ENCODE measurements at regions not wholly inside any gene's neighbourhood (a gene's known extent, or its start where the extent isn't known, plus 50 kb on each side); places are given as distances from the start of the nearest gene placed in this dataset.

DNA sequence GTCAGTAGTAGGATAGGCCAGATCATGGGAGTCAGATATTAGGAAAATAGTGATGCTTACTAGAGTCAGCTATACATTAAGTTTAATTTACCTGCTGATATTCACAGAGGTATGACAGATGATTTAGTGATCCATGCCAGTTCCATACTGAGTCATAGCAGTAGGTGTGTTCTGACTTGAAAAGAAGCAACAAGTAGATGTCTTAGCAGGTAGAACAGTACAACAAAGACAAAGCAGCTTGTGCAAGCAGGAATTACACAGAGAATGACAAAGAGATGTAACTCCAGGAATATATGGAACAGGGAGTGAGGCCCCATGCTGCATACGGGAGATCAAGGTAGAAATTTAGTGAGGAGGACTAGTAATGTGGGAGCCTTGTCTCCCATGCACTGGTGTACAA is 556.9 kb downstream of the SLC16A7 start:
- DNase-seq (ENCODE audit: low read depth) = no peak
- TF ChIP-seq, protein P1, sequence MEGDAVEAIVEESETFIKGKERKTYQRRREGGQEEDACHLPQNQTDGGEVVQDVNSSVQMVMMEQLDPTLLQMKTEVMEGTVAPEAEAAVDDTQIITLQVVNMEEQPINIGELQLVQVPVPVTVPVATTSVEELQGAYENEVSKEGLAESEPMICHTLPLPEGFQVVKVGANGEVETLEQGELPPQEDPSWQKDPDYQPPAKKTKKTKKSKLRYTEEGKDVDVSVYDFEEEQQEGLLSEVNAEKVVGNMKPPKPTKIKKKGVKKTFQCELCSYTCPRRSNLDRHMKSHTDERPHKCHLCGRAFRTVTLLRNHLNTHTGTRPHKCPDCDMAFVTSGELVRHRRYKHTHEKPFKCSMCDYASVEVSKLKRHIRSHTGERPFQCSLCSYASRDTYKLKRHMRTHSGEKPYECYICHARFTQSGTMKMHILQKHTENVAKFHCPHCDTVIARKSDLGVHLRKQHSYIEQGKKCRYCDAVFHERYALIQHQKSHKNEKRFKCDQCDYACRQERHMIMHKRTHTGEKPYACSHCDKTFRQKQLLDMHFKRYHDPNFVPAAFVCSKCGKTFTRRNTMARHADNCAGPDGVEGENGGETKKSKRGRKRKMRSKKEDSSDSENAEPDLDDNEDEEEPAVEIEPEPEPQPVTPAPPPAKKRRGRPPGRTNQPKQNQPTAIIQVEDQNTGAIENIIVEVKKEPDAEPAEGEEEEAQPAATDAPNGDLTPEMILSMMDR (conservative IDR thresholded peaks at IDR 0.05; ENCODE audit: low read depth, low read length) = no peak
- H3K4me3 ChIP-seq (ENCODE audit: low read depth, low read length) = no peak overlapping the region

DNA sequence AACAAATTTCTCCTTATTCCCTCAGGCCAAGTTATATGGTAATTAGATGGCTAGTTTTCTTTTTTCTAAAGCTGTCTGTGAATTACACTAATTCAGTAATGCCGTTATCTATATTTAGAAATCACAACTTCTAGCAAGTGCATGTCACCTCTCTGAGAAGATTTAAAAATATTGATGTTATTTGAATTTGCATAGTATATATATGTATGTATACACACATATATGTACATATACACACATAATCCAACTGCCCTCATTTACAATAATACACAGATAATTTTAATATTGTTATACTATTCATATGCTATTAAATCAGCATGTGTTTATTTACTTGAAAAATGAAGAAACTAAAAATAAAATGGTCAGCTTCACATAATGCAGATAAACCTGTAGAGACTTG is 563.9 kb downstream of the SLC16A7 start:
- TF ChIP-seq, protein P1 (conservative IDR thresholded peaks at IDR 0.05; ENCODE audit: low read depth, low read length) = no peak
- H3K4me3 ChIP-seq (ENCODE audit: low read depth, low read length) = no peak overlapping the region
- no peak for DNase-seq (ENCODE audit: low read depth)

DNA sequence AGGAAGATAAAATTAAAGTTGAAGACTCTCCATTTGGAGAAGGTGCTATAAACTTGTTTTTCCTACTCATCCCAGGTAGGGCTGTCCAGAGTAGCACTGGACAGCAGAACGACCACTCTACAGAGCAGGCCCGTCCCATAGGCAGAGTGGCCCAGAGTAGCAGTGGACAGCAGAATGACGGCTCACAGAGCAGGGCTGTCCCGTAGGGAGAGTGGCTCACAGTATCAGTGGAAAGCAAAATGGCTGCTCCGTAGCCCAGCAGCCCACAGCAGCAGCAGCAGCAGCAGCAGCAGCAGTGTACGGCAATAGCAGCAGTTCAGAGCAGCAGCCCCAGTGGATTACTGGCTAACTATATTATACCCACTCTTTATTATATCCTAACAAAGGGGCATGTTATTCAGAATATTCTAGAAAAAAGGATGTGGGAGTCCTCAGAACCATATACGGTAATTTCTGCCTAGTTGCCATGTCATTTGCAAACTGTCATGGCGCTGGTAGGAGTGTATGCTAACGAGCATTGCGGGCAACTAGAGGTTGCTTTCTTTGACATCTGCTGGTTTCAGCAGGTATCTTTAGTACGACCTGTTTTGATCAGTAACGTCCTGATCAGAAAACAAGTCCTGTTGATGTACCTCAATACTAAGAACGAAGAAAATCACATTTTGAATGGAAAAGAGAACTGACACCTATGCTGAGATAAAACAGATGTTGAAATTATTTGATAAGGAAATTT is 567.3 kb downstream of the SLC16A7 start:
- TF ChIP-seq, protein P1 (conservative IDR thresholded peaks at IDR 0.05; ENCODE audit: low read depth, low read length) = no peak
- DNase-seq (ENCODE audit: low read depth) = no peak
- no peak overlapping the region for H3K4me3 ChIP-seq (ENCODE audit: low read depth, low read length)

DNA sequence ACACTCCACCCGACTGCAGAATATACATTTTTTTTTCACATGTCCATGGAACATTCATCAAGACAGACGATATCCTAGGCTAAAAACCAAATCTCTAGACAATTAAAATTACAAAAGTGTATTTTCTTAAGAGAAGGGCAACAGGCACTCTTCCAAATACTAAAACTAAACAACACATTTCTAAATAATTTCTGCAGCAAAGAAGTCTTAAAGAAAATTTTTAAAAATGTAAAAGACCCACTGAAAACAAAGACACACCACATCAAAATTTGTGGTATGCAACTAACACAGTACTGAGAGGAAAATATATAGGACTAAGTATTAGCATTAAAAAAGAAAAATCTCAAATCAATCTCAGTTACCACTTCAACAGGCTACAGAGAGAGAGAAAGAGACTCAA is 570.0 kb downstream of the SLC16A7 start:
- TF ChIP-seq, protein P1 (conservative IDR thresholded peaks at IDR 0.05; ENCODE audit: low read depth, low read length) = no peak
- DNase-seq (ENCODE audit: low read depth) = no peak
- no peak overlapping the region for H3K4me3 ChIP-seq (ENCODE audit: low read depth, low read length)

DNA sequence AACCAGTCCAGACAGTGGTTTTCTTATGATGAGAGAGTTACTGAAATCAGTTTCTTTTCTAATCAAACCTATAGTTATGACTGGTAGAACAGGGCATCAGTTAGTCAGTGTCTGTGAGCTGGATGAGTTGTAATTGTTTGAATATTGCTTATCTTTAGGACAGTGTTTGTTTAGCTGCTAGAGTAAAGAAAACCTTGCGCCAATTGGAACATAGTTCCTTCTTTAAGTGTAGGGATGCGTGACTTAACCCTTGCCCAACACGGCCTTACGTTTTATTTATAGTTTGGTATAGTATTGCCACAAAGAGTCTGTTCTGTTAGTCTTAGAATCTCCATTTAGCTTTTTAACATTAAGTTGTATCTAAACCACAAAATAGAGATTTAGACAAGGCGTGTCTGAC is 572.6 kb downstream of the SLC16A7 start:
- no peak overlapping the region for H3K4me3 ChIP-seq (ENCODE audit: low read depth, low read length)
- TF ChIP-seq, protein P1 (conservative IDR thresholded peaks at IDR 0.05; ENCODE audit: low read depth, low read length) = no peak
- no peak for DNase-seq (ENCODE audit: low read depth)

DNA sequence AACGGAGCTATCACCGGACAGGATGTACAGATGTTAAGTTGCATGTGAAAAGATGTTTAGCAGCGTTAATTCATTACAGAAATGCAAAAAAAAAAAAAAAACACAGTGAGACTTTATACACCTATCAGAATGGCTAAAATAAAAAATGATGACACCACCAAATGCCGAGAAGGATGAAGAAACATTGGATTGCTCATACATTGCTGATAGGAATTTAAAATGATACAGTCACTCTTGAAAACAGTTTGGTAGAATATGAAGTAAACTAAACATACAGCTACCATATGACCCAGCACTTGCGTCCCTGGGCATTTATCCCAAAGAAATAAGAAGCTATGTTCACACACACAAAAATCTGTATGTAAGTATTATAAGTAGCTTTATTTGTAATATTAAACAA is 574.1 kb downstream of the SLC16A7 start:
- TF ChIP-seq, protein P1 (conservative IDR thresholded peaks at IDR 0.05; ENCODE audit: low read depth, low read length) = no peak
- no peak overlapping the region for H3K4me3 ChIP-seq (ENCODE audit: low read depth, low read length)
- no peak for DNase-seq (ENCODE audit: low read depth)

Measured in epithelial cell of proximal tubule (primary cell).